Chondrocyte (in vitro differentiated cells): ENCODE measurements at regions not wholly inside any gene's neighbourhood (a gene's known extent, or its start where the extent isn't known, plus 50 kb on each side); places are given as distances from the start of the nearest gene placed in this dataset.

ENCODE experiments used
- DNase-seq: peaks from one replicate; pipeline ENCODE4 v3.0.0; 2021; ENCODE audit warnings: mixed read lengths, low spot score
- H3K27ac Mint-ChIP-seq: one replicate; pipeline ENCODE4 v1.8.0; 2021; ENCODE audit warnings: mild to moderate bottlenecking, moderate library complexity, mixed read lengths; ENCODE audit not compliant: unreplicated experiment
- H3K27me3 Mint-ChIP-seq: 2 replicates; pipeline ENCODE4 v1.8.0; 2021; ENCODE audit warnings: low read depth, mixed read lengths
- H3K36me3 Mint-ChIP-seq: 2 replicates; pipeline ENCODE4 v1.8.0; 2021; ENCODE audit warnings: low read depth, mixed read lengths
- H3K4me1 Mint-ChIP-seq: 2 replicates; pipeline ENCODE4 v1.8.0; 2021; ENCODE audit warnings: low read depth, mild to moderate bottlenecking, mixed read lengths
- H3K4me3 Mint-ChIP-seq: one replicate; pipeline ENCODE4 v1.8.0; 2021; ENCODE audit warnings: mild to moderate bottlenecking, moderate library complexity, mixed read lengths; ENCODE audit not compliant: unreplicated experiment
- H3K9me3 Mint-ChIP-seq: 2 replicates; pipeline ENCODE4 v1.8.0; 2021; ENCODE audit warnings: low read depth, mixed read lengths
- CTCF ChIP-seq: fragments of 200-600 bp; sonication (generic); IDR thresholded peaks from 2 replicates; pipeline ENCODE4 v1.5.0; 2021; ENCODE audit warnings: antibody characterized with exemption, mild to moderate bottlenecking, moderate library complexity

GRCh38 chr13:91212231-91212630, 135.3 kb upstream of the MIR17HG start:
- H3K36me3 Mint-ChIP-seq: peaks cover 5% of the 10 kb centered on the region
- TF ChIP-seq CTCF: no peak
- H3K4me1 Mint-ChIP-seq: peaks cover 12% of the 10 kb centered on the region
- no peaks in the 10 kb centered on the region for H3K27me3 Mint-ChIP-seq
- peaks cover 12% of the 10 kb centered on the region for H3K9me3 Mint-ChIP-seq
- no peak for DNase-seq
- no peak overlapping the region for H3K4me3 Mint-ChIP-seq
- H3K27ac Mint-ChIP-seq: no peak overlapping the region

- peaks cover 5% of the 10 kb centered on the region for H3K36me3 Mint-ChIP-seq
- H3K27me3 Mint-ChIP-seq: no peaks in the 10 kb centered on the region
- no peak for TF ChIP-seq CTCF
- H3K4me1 Mint-ChIP-seq: peaks cover 12% of the 10 kb centered on the region
- no peak overlapping the region for H3K4me3 Mint-ChIP-seq
- H3K9me3 Mint-ChIP-seq: peaks cover 12% of the 10 kb centered on the region
- no peak for DNase-seq
- H3K27ac Mint-ChIP-seq: no peak overlapping the region
These were observed 133.5 kb upstream of the MIR17HG start for GRCh38 chr13:91214031-91214430.

GRCh38 chr13:91216928-91217700, 130.4 kb upstream of the MIR17HG start:
- no peak for TF ChIP-seq CTCF
- peaks cover 9% of the 10 kb centered on the region for H3K4me1 Mint-ChIP-seq
- H3K9me3 Mint-ChIP-seq: peaks cover 5% of the 10 kb centered on the region
- no peak overlapping the region for H3K4me3 Mint-ChIP-seq
- H3K27ac Mint-ChIP-seq: no peak overlapping the region
- H3K27me3 Mint-ChIP-seq: no peaks in the 10 kb centered on the region
- no peak for DNase-seq
- no peaks in the 10 kb centered on the region for H3K36me3 Mint-ChIP-seq

GRCh38 chr13:91219201-91219600, 128.3 kb upstream of the MIR17HG start:
- no peak for DNase-seq
- Mint-ChIP-seq H3K4me1 (peaks cover 9% of the 10 kb centered on the region), H3K36me3 (no peaks in the 10 kb centered on the region), H3K27ac (no peak overlapping the region), H3K9me3 (peaks cover 10% of the 10 kb centered on the region), H3K27me3 (no peaks in the 10 kb centered on the region), H3K4me3 (no peak overlapping the region)
- TF ChIP-seq CTCF: no peak

GRCh38 chr13:91220872-91221271, 126.6 kb upstream of the MIR17HG start:
- H3K36me3 Mint-ChIP-seq: peaks cover 2% of the 10 kb centered on the region
- no peak for DNase-seq
- peaks cover 9% of the 10 kb centered on the region for H3K9me3 Mint-ChIP-seq
- TF ChIP-seq CTCF: no peak
- no peaks in the 10 kb centered on the region for H3K27me3 Mint-ChIP-seq
- H3K4me3 Mint-ChIP-seq: no peak overlapping the region
- no peak overlapping the region for H3K27ac Mint-ChIP-seq
- H3K4me1 Mint-ChIP-seq: peaks cover 5% of the 10 kb centered on the region
